IMR-90 (cell line): ENCODE measurements at regions not wholly inside any gene's neighbourhood (a gene's known extent, or its start where the extent isn't known, plus 50 kb on each side); places are given as distances from the start of the nearest gene placed in this dataset.

Experiments
- ATAC-seq: fragments of 200-7000 bp; cut with Tn5 transposase; 2 replicates; pipeline ENCODE4 v1.9.1; 2020; ENCODE audit warnings: low read depth, mild to moderate bottlenecking, moderate library complexity
- BruUV-seq: library from RNA; stranded (reverse); fragments of 400-500 nt; replicated peaks from 2 replicates; lab custom pipeline; 2021; lab: Mats Ljungman, UMichigan
- CTCF ChIA-PET: fragments of 300-600 bp; formaldehyde crosslinking; extraction: SDS; loops from one replicate; lab custom pipeline; 2021; ENCODE audit warnings: antibody characterized with exemption; lab: Yijun Ruan, JAX
- POLR2A ChIA-PET: fragments of 300-600 bp; sonication (Branson Sonifier 250); formaldehyde crosslinking; loops from one replicate; lab custom pipeline; 2022; ENCODE audit warnings: antibody characterized with exemption; ENCODE audit not compliant: unreplicated experiment; lab: Charles Lee
- DNase-seq: peaks from one replicate; pipeline ENCODE4 v3.0.0; 2013
- H2AFZ ChIP-seq: replicated peaks from 2 replicates; pipeline ENCODE3; 2013; ENCODE audit warnings: low read length, mild to moderate bottlenecking; ENCODE audit not compliant: poor library complexity
- H2AK5ac ChIP-seq: 2 replicates; pipeline ENCODE4 v1.6.1; 2013; ENCODE audit warnings: low read depth, low read length, inconsistent platforms
- H2AK9ac ChIP-seq: replicated peaks from 2 replicates; pipeline ENCODE3; 2013; ENCODE audit warnings: mild to moderate bottlenecking, low read depth, low read length, moderate library complexity; ENCODE audit not compliant: poor library complexity
- H2BK120ac ChIP-seq: 2 replicates; pipeline ENCODE4 v1.6.1; 2013; ENCODE audit warnings: low read depth, low read length, inconsistent platforms
- H2BK15ac ChIP-seq: 3 replicates; pipeline ENCODE4 v1.6.1; 2013; ENCODE audit warnings: low read depth, low read length, inconsistent platforms
- H2BK20ac ChIP-seq: 2 replicates; pipeline ENCODE4 v1.6.1; 2013; ENCODE audit warnings: low read depth, mild to moderate bottlenecking, inconsistent platforms, low read length, moderate library complexity
- H2BK5ac ChIP-seq: 2 replicates; pipeline ENCODE4 v1.6.1; 2013; ENCODE audit warnings: mild to moderate bottlenecking, low read depth, low read length, inconsistent platforms; ENCODE audit not compliant: poor library complexity, severe bottlenecking
- H3K14ac ChIP-seq: replicated peaks from 2 replicates; pipeline ENCODE4 v1.6.1; 2013; ENCODE audit warnings: low read depth, low read length, inconsistent platforms
- H3K18ac ChIP-seq: 2 replicates; pipeline ENCODE4 v1.6.1; 2013; ENCODE audit warnings: low read depth, low read length, control low read depth
- H3K23ac ChIP-seq: 2 replicates; pipeline ENCODE4 v1.6.1; 2013; ENCODE audit warnings: low read depth, low read length, inconsistent platforms
- H3K27ac ChIP-seq: 2 replicates; pipeline ENCODE4 v1.5.1; 2013; ENCODE audit warnings: mild to moderate bottlenecking, control low read depth, low read length; ENCODE audit not compliant: insufficient read depth
- H3K27me3 ChIP-seq: 2 replicates; pipeline ENCODE4 v1.6.1; 2013; ENCODE audit warnings: low read length; ENCODE audit not compliant: control insufficient read depth, insufficient read depth
- H3K36me3 ChIP-seq: 2 replicates; pipeline ENCODE4 v1.6.1; 2013; ENCODE audit warnings: low read length, mixed read lengths; ENCODE audit not compliant: control insufficient read depth, insufficient read depth
- H3K4ac ChIP-seq: 2 replicates; pipeline ENCODE4 v1.6.1; 2013; ENCODE audit warnings: low read depth, low read length, inconsistent platforms
- H3K4me1 ChIP-seq: 2 replicates; pipeline ENCODE4 v1.6.1; 2013; ENCODE audit warnings: low read length, mixed read lengths; ENCODE audit not compliant: control insufficient read depth, insufficient read depth
- H3K4me2 ChIP-seq: 2 replicates; pipeline ENCODE4 v1.6.1; 2013; ENCODE audit warnings: low read depth, mild to moderate bottlenecking, control low read depth, low read length, moderate library complexity
- H3K4me3 ChIP-seq: 2 replicates; pipeline ENCODE4 v1.5.1; 2013; ENCODE audit warnings: low read depth, mild to moderate bottlenecking, control low read depth, low read length, moderate library complexity; ENCODE audit not compliant: insufficient read depth
- H3K56ac ChIP-seq: 2 replicates; pipeline ENCODE4 v1.6.1; 2013; ENCODE audit warnings: low read length, inconsistent platforms; ENCODE audit not compliant: insufficient read depth; ENCODE audit errors: extremely low read depth
- H3K79me1 ChIP-seq, 2 experiments: 2 replicates each; pipeline ENCODE4 v1.6.1; 2013; ENCODE audit warnings: low read length in 2 of 2, inconsistent platforms in 1 of 2, low read depth in 1 of 2
- H3K9ac ChIP-seq: 2 replicates; pipeline ENCODE4 v1.6.1; 2013; ENCODE audit warnings: low read depth, low read length, control low read depth
- H3K9me1 ChIP-seq: 2 replicates; pipeline ENCODE4 v1.6.1; 2013; ENCODE audit warnings: low read length, inconsistent platforms; ENCODE audit not compliant: insufficient read depth
- H3K9me3 ChIP-seq: 2 replicates; pipeline ENCODE4 v1.6.1; 2013; ENCODE audit warnings: low read length; ENCODE audit not compliant: control insufficient read depth, insufficient read depth
- H4K20me1 ChIP-seq: 2 replicates; pipeline ENCODE4 v1.6.1; 2013; ENCODE audit warnings: low read length, inconsistent platforms; ENCODE audit not compliant: insufficient read depth
- H4K5ac ChIP-seq: 2 replicates; pipeline ENCODE4 v1.6.1; 2013; ENCODE audit warnings: mild to moderate bottlenecking, low read depth, low read length, control low read depth
- H4K8ac ChIP-seq, 2 experiments: 2 replicates each; pipeline ENCODE4 v1.6.1; 2013; ENCODE audit warnings: low read depth in 2 of 2, low read length in 2 of 2, control low read depth in 1 of 2, inconsistent platforms in 1 of 2
- H4K91ac ChIP-seq: 2 replicates; pipeline ENCODE4 v1.6.1; 2013; ENCODE audit warnings: low read depth, low read length, inconsistent platforms; ENCODE audit not compliant: insufficient read depth
- BHLHE40 ChIP-seq: fragments of 150-350 bp; IDR thresholded peaks from 2 replicates; pipeline ENCODE4 v1.6.1; 2016; ENCODE audit warnings: mild to moderate bottlenecking, low read depth, low read length
- MAFK ChIP-seq: IDR thresholded peaks from 2 replicates; pipeline ENCODE4 v1.6.1; 2012; ENCODE audit warnings: low read depth, low read length, improper control_type of control experiment
- MAZ ChIP-seq: IDR thresholded peaks from 2 replicates; pipeline ENCODE4 v1.6.1; 2012; ENCODE audit warnings: low read depth, mild to moderate bottlenecking, low read length, improper control_type of control experiment, moderate library complexity, borderline replicate concordance
- RAD21 ChIP-seq: IDR thresholded peaks from 2 replicates; pipeline ENCODE4 v1.6.1; 2012; ENCODE audit warnings: low read length, improper control_type of control experiment
- RCOR1 ChIP-seq: IDR thresholded peaks from 2 replicates; pipeline ENCODE4 v1.6.1; 2012; ENCODE audit warnings: mild to moderate bottlenecking, low read length, improper control_type of control experiment; ENCODE audit not compliant: insufficient replicate concordance
- WGBS, 2 experiments: methylation state at CpG; one replicate each; pipeline versions ENCODE4 v1.1.5 to v1.1.7; 2013; ENCODE audit warnings: missing lambda C conversion rate in 2 of 2; ENCODE audit not compliant: insufficient read length in 1 of 2; ENCODE audit errors: extremely low coverage in 2 of 2; 5-methylcytosine and 5-hydroxymethylcytosine counted together
- dilution Hi-C: fragments of 300-500 bp; cut with HindIII; formaldehyde crosslinking; loops from one replicate; pipeline ENCODE4 v1.14.3; 2018; ENCODE audit warnings: low sequenced_read_pairs; ENCODE audit not compliant: unreplicated experiment
- in situ Hi-C: fragments of 300-500 bp; cut with MboI; formaldehyde crosslinking; loops from 3 replicates; pipeline ENCODE4 v1.14.3; 2019; ENCODE audit warnings: low sequenced_read_pairs, inconsistent platforms, mixed read lengths
- intact Hi-C: fragments of 100-400 bp; cut with micrococcal nuclease; formaldehyde crosslinking; loops from 2 replicates; pipeline ENCODE4 v1.10.0; 2022

- no peak overlapping the region for H2BK15ac ChIP-seq
- no peak overlapping the region for H2AK9ac ChIP-seq
- no peak overlapping the region for H4K5ac ChIP-seq
- no peak overlapping the region for H3K14ac ChIP-seq
- ATAC-seq (no peak), DNase-seq (no peak)
- H3K4me2 ChIP-seq: no peak overlapping the region
- BruUV-seq: no TSS peak
- H2AFZ ChIP-seq: no peak overlapping the region
- no peak overlapping the region for H3K18ac ChIP-seq
- WGBS, 2 experiments: 100% methylated on average over 1 of the region's 7 CpGs; no CpG with 5 or more reads in 1 of the 2 experiments
- no peak overlapping the region for H2BK120ac ChIP-seq
- H3K4ac ChIP-seq: no peak overlapping the region
- H2BK20ac ChIP-seq: no peak overlapping the region
- H3K27me3 ChIP-seq: no peaks in the 10 kb centered on the region
- intact Hi-C loops: no loop called here
- H3K4me3 ChIP-seq: no peak overlapping the region
- dilution Hi-C loops: no loop called here
- H3K4me1 ChIP-seq: no peaks in the 10 kb centered on the region
- no peak overlapping the region for H3K9ac ChIP-seq
- H3K79me1 ChIP-seq: no peaks in the 10 kb centered on the region
- no peaks in the 10 kb centered on the region for H3K36me3 ChIP-seq
- no peak overlapping the region for H4K8ac ChIP-seq
- H3K56ac ChIP-seq: no peak overlapping the region
- H4K20me1 ChIP-seq: no peaks in the 10 kb centered on the region
- H3K23ac ChIP-seq: no peak overlapping the region
- peaks cover 26% of the 10 kb centered on the region; the same call in 1 of the 2 replicates for H3K9me3 ChIP-seq
- H2BK5ac ChIP-seq: no peak overlapping the region
- H3K9me1 ChIP-seq: no peaks in the 10 kb centered on the region
- H3K27ac ChIP-seq: no peak overlapping the region
- ChIA-PET CTCF (no interaction called here), POLR2A (no interaction called here)
- in situ Hi-C loops: no loop called here
- no peak for TF ChIP-seq BHLHE40
- no peak for TF ChIP-seq MAFK
- TF ChIP-seq RCOR1: no peak
- TF ChIP-seq RAD21: no peak
- no peak for TF ChIP-seq MAZ
- no peak overlapping the region for H4K91ac ChIP-seq
- H2AK5ac ChIP-seq: no peak overlapping the region
Observed at GRCh38 chr7:98553666-98554065, 63.4 kb upstream of the NPTX2 start.
